ENCODE measurements at regions not wholly inside any gene's neighbourhood (a gene's known extent, or its start where the extent isn't known, plus 50 kb on each side); places are given as distances from the start of the nearest gene placed in this dataset.

DNA sequence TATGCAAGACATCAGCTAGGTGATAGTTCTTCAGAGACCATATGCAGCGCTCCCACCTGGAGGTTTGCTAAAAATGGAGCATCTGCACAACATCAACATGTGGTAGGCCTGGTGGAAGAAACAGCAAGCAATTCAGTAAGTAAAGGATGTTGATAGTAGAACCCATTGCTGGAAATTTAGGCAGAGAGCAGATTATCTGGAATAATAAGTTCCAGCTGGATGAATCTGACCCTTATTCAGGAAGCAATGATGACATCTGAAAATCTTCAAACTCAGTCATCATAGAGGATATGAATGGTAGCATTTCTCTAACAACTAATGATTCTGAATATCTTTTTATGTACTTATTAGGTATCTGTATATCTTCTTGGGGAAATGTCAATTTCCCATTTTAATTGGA is 225.2 kb upstream of the ANO3 start:
- Histone ChIP-seq H3K27me3 (no peaks in the 10 kb centered on the region), H3K36me3 (no peaks in the 10 kb centered on the region), H3K27ac (no peak overlapping the region), H3K4me1 (no peaks in the 10 kb centered on the region), H3K9me3 (no peaks in the 10 kb centered on the region), H3K4me3 (no peak overlapping the region)
- no peak for DNase-seq (ENCODE audit: extremely low spot score in 2 of 2)
- TF ChIP-seq POLR2AphosphoS5 (IDR thresholded peaks at IDR 0.05; ENCODE audit: insufficient read depth in 1 of 2, low read depth in 1 of 2) (no peak), CTCF (IDR thresholded peaks at IDR 0.05) (no peak), POLR2A (IDR thresholded peaks at IDR 0.05) (no peak)
- intact Hi-C loops (cut with DNase I): no loop called here

- Histone ChIP-seq H3K4me1 (no peaks in the 10 kb centered on the region), H3K36me3 (no peaks in the 10 kb centered on the region), H3K27ac (no peak overlapping the region), H3K4me3 (no peak overlapping the region), H3K27me3 (no peaks in the 10 kb centered on the region), H3K9me3 (no peaks in the 10 kb centered on the region)
- no peak for DNase-seq (ENCODE audit: extremely low spot score in 2 of 2)
- TF ChIP-seq POLR2AphosphoS5 (IDR thresholded peaks at IDR 0.05; ENCODE audit: insufficient read depth in 1 of 2, low read depth in 1 of 2) (no peak), POLR2A (IDR thresholded peaks at IDR 0.05) (no peak), CTCF (IDR thresholded peaks at IDR 0.05) (no peak)
- intact Hi-C loops (cut with DNase I): no loop called here
These were observed 222.1 kb upstream of the ANO3 start for GRCh38 chr11:26109658-26110368.

DNA sequence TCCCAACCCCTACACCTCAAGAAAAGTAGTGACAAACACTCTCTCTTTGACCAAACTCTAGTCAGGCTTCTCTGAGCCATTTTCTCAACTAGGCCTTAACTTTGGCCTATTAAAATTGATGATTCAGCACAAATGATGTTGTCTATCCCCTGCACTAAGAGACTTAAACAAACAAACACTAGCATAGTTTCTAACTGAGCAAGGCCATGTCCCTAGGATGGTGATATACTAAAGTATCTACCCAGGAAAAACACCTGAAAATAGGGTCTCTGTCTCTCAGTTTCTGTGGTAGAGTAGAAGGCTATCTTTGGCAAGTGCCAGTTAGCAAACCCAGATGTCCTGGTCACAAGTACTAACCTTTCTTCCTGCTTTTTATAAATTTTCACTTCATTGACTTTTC is 219.7 kb upstream of the ANO3 start:
- H3K36me3 ChIP-seq: no peaks in the 10 kb centered on the region
- no peaks in the 10 kb centered on the region for H3K27me3 ChIP-seq
- TF ChIP-seq POLR2AphosphoS5 (IDR thresholded peaks at IDR 0.05; ENCODE audit: insufficient read depth in 1 of 2, low read depth in 1 of 2): no peak
- TF ChIP-seq CTCF (IDR thresholded peaks at IDR 0.05): no peak
- no peak overlapping the region for H3K4me3 ChIP-seq
- H3K4me1 ChIP-seq: no peaks in the 10 kb centered on the region
- H3K27ac ChIP-seq: no peak overlapping the region
- H3K9me3 ChIP-seq: no peaks in the 10 kb centered on the region
- no peak for DNase-seq (ENCODE audit: extremely low spot score in 2 of 2)
- intact Hi-C loops (cut with DNase I): no loop called here

GRCh38 chr11:26121466-26121865 is 210.5 kb upstream of the ANO3 start:
- Histone ChIP-seq H3K9me3 (no peaks in the 10 kb centered on the region), H3K27ac (no peak overlapping the region), H3K4me3 (no peak overlapping the region), H3K4me1 (no peaks in the 10 kb centered on the region), H3K36me3 (no peaks in the 10 kb centered on the region), H3K27me3 (no peaks in the 10 kb centered on the region)
- intact Hi-C loops (cut with DNase I): no loop called here
- TF ChIP-seq POLR2AphosphoS5 (IDR thresholded peaks at IDR 0.05; ENCODE audit: insufficient read depth in 1 of 2, low read depth in 1 of 2) (no peak), POLR2A (IDR thresholded peaks at IDR 0.05) (no peak), CTCF (IDR thresholded peaks at IDR 0.05) (no peak)
- no peak for DNase-seq (ENCODE audit: extremely low spot score in 2 of 2)

GRCh38 chr11:26126741-26127140 is 205.2 kb upstream of the ANO3 start:
- TF ChIP-seq POLR2A (IDR thresholded peaks at IDR 0.05): no peak
- no peak for TF ChIP-seq POLR2AphosphoS5 (IDR thresholded peaks at IDR 0.05; ENCODE audit: insufficient read depth in 1 of 2, low read depth in 1 of 2)
- TF ChIP-seq CTCF (IDR thresholded peaks at IDR 0.05): no peak
- no peak for DNase-seq (ENCODE audit: extremely low spot score in 2 of 2)
- H3K36me3 ChIP-seq: no peaks in the 10 kb centered on the region
- no peak overlapping the region for H3K27ac ChIP-seq
- H3K4me3 ChIP-seq: no peak overlapping the region
- no peaks in the 10 kb centered on the region for H3K4me1 ChIP-seq
- intact Hi-C loops (cut with DNase I): no loop called here
- no peaks in the 10 kb centered on the region for H3K9me3 ChIP-seq
- H3K27me3 ChIP-seq: no peaks in the 10 kb centered on the region

Data from vagina (tissue), 2 donors.